IPS-18c (cell line): ENCODE measurements at regions not wholly inside any gene's neighbourhood (a gene's known extent, or its start where the extent isn't known, plus 50 kb on each side); places are given as distances from the start of the nearest gene placed in this dataset.
"Not testable (repeated sequence)": the region's sequence is repeated elsewhere in the genome, so short reads cannot be mapped to it uniquely, and the experiment has no call there.

Experiments
- H3K4me3 ChIP-seq: 2 replicates; pipeline ENCODE4 v1.7.0; 2013; ENCODE audit warnings: low read depth, mild to moderate bottlenecking, low read length, moderate library complexity; ENCODE audit not compliant: insufficient read depth
- H3K9me3 ChIP-seq: one replicate; pipeline ENCODE4 v1.6.1; 2013; ENCODE audit warnings: mild to moderate bottlenecking, low read length, moderate library complexity; ENCODE audit not compliant: control insufficient read depth, insufficient read depth

GRCh38 chr14:71384007-71384845 lies 477.0 kb downstream of the PCNX1 start:
- Histone ChIP-seq H3K9me3 (no peaks in the 10 kb centered on the region), H3K4me3 (no peak overlapping the region)

GRCh38 chr14:71387753-71388152 lies 480.5 kb downstream of the PCNX1 start:
- Histone ChIP-seq H3K4me3 (no peak overlapping the region), H3K9me3 (no peaks in the 10 kb centered on the region)

DNA sequence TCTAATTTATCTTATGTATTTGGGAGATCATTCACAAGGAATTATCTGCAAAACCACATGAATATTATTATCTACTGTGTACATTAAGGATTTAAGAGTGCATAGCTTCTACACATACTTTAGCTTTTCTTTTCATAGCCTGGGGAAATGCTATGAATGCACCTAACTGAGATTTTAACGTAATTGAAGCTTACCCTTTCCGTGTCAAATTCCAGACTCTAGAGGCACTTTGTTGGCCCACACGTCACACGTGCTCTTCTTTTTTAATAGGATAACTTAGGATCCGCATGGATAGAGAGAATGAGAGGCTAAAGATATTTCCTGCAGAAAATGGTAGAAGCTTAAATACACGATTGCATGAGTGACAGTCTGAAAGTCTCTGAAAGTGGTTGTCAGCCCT lies 481.1 kb downstream of the PCNX1 start:
- no peaks in the 10 kb centered on the region for H3K9me3 ChIP-seq
- H3K4me3 ChIP-seq: no peak overlapping the region

- Histone ChIP-seq H3K4me3 (no peak overlapping the region), H3K9me3 (no peaks in the 10 kb centered on the region)
These were observed 481.6 kb downstream of the PCNX1 start for GRCh38 chr14:71388862-71389261.

- H3K4me3 ChIP-seq: no peak overlapping the region
- no peaks in the 10 kb centered on the region for H3K9me3 ChIP-seq
These were observed 487.1 kb downstream of the PCNX1 start for GRCh38 chr14:71394386-71394785.

GRCh38 chr14:71395151-71395604 lies 487.9 kb downstream of the PCNX1 start:
- Histone ChIP-seq H3K9me3 (no peaks in the 10 kb centered on the region), H3K4me3 (no peak overlapping the region)

DNA sequence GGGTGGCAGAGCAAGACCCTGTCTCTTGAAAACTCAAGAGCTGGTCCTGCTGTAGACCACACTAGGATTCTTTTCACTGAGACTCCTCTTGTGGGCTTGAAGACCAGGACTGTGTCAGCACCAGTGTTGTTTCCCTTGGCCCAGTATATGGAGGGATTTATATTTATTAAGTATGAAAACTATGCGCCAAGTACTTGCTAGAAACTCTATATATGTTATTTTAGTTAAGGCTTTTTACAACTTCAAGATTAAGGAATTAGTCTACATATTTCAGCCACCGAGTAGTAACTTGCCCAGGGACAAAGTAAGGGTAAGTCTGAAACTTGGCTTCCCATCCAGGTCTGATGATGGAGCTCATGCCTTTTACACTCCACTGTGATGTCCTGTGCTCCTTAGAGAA lies 488.4 kb downstream of the PCNX1 start:
- H3K4me3 ChIP-seq: no peak overlapping the region
- H3K9me3 ChIP-seq: no peaks in the 10 kb centered on the region

GRCh38 chr14:71396050-71396677 lies 488.9 kb downstream of the PCNX1 start:
- H3K9me3 ChIP-seq: no peaks in the 10 kb centered on the region

GRCh38 chr14:71397371-71397770 lies 490.1 kb downstream of the PCNX1 start:
- no peak overlapping the region for H3K4me3 ChIP-seq

More at GRCh38 chr14:71396050-71396677, 488.9 kb downstream of the PCNX1 start:
- no peak overlapping the region for H3K4me3 ChIP-seq

GRCh38 chr14:71398450-71398849 lies 491.2 kb downstream of the PCNX1 start:
- H3K4me3 ChIP-seq: no peak overlapping the region
- no peaks in the 10 kb centered on the region for H3K9me3 ChIP-seq

More at GRCh38 chr14:71397371-71397770, 490.1 kb downstream of the PCNX1 start:
- H3K9me3 ChIP-seq: no peaks in the 10 kb centered on the region

DNA sequence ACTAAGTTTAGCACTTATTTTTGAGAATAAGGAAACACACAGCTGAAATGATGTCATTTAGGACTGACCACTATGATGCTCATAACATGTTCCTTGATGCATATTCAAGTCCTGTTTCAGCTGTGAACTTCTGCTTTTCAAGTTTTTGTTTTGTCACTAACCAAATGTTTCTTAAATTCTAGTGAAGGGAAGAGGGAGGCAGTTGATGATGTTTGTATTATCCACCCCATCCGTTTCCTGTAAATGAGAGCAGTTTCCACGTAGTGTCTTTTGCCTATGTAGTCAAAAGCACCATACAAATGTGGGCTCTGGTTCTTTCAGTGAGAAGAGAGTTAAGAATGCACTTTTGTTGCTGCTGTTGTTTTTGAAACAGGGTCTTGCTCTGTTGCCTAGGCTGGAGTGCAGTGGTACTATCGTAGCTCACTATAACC lies 491.8 kb downstream of the PCNX1 start:
- no peak overlapping the region for H3K4me3 ChIP-seq
- no peaks in the 10 kb centered on the region for H3K9me3 ChIP-seq

GRCh38 chr14:71400871-71401321 lies 493.6 kb downstream of the PCNX1 start:
- no peaks in the 10 kb centered on the region for H3K9me3 ChIP-seq
- H3K4me3 ChIP-seq: no peak overlapping the region

- not testable (repeated sequence) for H3K9me3 ChIP-seq, H3K4me3 ChIP-seq
These were observed 495.2 kb downstream of the PCNX1 start for GRCh38 chr14:71402415-71402814.

- Histone ChIP-seq H3K9me3 (no peaks in the 10 kb centered on the region), H3K4me3 (no peak overlapping the region)
These were observed 496.4 kb downstream of the PCNX1 start for GRCh38 chr14:71403656-71404055.

- H3K4me3 ChIP-seq: no peak overlapping the region
- H3K9me3 ChIP-seq: no peaks in the 10 kb centered on the region
These were observed 498.4 kb downstream of the PCNX1 start for GRCh38 chr14:71405676-71406075.

DNA sequence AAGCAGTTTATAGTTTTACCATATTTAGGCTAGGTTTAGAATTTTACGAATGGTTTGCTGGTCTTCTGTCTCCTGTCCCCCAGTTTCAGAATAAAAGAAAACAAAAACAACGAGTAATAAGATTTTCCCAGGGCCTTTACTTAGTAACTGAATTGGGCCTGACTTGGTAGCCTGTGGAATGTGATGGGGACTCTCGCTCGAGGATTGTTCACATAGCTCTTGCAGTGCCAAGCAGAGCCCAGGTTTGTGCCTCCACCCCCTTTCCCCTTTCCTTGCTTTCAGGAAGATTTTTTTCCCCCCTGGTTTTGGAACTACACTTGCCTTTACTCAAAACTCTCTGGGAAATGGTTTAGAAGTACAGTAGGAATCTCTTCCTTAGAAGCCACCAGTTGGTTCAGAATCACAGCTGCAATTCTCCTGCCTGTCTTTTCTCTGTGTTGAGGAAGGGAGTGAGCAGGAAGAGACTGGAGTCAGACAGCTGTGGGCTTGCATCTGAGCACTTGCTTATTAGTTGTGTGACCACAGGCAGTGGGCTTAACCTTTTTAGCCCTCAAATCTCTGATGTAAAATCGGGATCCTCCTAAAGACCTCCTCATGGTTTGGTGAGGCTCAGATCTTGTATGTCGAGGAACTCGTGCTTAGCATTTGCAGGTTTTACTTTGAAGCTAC lies 501.2 kb downstream of the PCNX1 start:
- H3K9me3 ChIP-seq: no peaks in the 10 kb centered on the region
- no peak overlapping the region for H3K4me3 ChIP-seq

DNA sequence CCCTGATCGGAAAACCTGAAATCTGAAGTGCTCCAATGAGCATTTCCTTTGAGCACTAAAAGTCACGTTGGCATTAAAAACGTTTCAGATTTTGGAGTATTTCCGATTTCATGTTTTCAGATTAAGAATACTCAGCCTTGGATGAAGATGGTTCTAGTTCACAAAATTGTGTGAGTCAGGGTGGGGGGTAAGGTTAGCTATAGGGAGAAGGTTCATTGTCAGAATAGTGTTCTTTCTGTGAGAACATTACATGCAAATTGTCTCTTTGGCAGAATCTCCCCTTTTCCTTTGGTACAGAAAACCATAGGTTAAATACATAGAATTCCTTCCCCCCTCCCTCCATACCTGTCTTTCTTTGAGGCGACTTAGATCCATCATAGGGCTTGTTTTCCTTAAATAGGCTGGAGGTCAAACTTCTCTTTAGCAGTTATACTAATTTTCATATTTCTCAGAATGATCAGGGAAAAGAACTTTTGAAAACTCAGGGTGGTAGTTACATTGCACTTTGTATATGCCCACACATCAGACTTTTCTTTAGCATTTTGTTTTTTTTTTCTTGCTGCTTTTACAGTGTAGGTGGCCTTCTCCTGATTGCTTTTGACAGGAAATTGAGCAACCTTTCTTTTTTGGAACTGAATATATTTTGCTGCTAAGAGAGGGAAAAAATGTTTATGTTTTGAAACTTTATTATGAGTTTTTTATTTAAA lies 503.5 kb downstream of the PCNX1 start:
- no peak overlapping the region for H3K4me3 ChIP-seq

More for the DNA sequence above, 503.5 kb downstream of the PCNX1 start:
- no peaks in the 10 kb centered on the region for H3K9me3 ChIP-seq
